HCEC 1CT (cell line): ENCODE measurements at regions not wholly inside any gene's neighbourhood (a gene's known extent, or its start where the extent isn't known, plus 50 kb on each side); places are given as distances from the start of the nearest gene placed in this dataset.
"Not testable (repeated sequence)": the region's sequence is repeated elsewhere in the genome, so short reads cannot be mapped to it uniquely, and the experiment has no call there.

Experiments used
- DNase-seq: peaks from one replicate; pipeline ENCODE4 v3.0.0-alpha.2; 2017

DNA sequence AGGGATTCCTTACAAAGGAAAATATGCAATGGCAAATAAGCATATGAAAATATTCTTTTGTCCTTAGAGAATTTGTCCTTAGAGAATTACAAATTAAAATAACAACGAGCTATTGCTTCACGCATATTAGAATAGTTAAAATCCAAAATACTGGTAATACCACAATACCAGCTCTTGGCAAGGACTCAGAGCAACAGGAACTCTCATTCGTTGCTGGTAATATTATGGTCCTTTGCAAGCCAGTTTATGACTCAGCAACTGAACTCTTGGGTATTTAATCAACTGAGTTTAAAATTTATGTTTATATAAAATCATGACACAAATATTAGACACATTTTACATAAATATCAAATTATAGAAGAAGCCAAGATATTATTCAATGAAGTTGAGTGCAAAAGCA, 1730.4 kb downstream of the SI start:
- DNase-seq = no peak

- no peak for DNase-seq
Observed at GRCh38 chr3:163335429-163335828, 1742.9 kb downstream of the SI start.

GRCh38 chr3:163328680-163329079, 1749.6 kb downstream of the SI start:
- no peak for DNase-seq

GRCh38 chr3:163327086-163327485, 1751.2 kb downstream of the SI start:
- no peak for DNase-seq

DNA sequence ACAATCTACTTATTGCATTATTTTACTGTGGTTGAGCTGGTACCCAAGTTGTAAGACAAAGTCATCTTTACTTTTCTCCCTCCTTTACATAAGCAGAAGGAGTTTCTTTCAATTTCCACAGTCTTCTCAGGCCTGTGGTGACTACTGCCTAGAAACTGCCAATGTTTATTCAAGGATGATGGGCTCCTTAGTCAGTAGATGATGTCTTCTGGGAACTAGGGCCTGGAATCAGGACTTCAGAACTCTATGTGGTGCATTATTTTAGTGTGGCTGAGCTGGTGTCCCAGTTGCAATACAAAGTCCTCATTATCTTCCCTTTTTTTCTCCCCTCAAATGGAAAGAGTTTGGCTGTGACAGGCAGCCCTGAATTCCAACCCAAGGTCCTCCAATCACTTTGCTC, 1762.5 kb downstream of the SI start:
- no peak for DNase-seq

- no peak for DNase-seq
Observed at GRCh38 chr3:163306405-163306804, 1771.9 kb downstream of the SI start.

DNA sequence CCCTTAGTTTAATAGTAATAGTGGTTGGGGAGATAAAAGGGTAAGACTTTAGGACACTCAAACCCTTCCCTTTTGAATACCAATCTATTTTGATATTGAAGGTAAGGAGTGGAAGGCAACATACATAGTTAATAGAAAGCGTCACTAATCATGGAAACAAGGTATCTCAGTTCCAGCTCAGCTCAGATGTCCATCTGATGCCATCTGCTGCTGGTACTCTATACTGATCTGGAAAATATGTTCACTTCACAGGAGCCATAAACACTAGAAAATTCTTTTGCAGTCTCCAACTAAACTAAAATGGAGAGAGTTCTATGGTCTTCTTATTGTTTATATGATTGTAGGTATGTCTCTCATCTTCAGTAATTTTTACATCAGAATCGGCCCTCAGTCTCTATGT, 1777.1 kb downstream of the OTOL1 start:
- DNase-seq = no peak

- DNase-seq = no peak
Observed at GRCh38 chr3:163266731-163267130, 1770.1 kb downstream of the OTOL1 start.

- no peak for DNase-seq
Observed at GRCh38 chr3:163261618-163262017, 1765.0 kb downstream of the OTOL1 start.

DNA sequence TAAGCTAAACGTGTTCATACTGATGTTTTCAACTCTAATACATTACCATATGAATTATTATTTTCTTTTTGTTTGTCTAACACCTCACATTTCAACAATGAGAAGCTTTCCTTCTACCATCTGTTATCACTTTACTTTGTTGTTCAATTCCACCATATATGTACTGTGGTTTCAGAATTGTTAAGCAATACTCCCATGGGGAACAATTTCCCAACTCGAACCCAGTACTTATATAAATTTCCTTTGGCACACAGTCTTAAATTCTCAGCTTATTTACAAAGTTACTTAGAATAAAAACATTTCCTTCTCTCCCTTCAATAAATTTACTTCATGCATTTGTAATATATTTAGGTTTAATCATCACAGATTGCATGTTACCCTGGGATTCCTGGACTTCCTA, 1764.4 kb downstream of the OTOL1 start:
- no peak for DNase-seq

DNA sequence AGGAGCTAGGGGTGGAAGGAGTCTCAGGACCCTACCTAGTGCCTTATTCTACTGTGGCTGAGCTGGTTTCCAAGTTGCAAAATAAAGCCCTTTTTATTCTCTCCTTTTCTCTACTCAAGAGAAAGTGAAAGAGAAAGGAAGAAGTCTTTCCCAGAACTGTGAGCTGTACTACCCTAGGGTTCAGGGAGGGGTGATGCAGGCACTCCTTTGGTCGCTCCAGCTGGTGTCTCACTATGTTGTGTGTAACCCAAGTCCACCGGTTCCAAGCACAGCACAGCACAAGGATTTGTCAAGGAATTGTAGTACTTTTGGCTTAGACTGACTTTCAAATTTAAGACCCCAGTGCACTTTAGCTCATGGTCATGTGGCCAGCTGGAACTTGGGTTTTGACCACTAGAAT, 1721.7 kb downstream of the OTOL1 start:
- no peak for DNase-seq

DNA sequence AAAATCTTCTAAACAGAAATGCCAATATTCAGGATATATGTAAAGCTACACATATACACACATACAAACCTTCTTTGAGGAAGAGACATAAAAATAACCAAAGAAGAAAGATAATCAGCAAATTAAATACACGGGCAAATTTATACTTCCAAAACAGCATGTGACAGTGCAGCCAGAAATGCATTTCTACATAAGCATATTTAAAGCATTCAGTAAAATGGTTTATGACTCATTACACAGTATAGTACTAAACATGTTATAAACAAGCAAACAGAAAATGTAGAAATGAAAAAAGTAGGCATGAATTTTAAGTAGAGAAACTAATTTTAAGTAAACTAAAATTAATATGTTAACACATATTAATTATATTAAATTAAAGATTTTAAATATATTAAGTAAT, 1717.2 kb downstream of the OTOL1 start:
- DNase-seq = no peak

GRCh38 chr3:163196815-163197374, 1700.3 kb downstream of the OTOL1 start:
- DNase-seq = no peak

GRCh38 chr3:163196245-163196644, 1699.6 kb downstream of the OTOL1 start:
- DNase-seq = no peak

GRCh38 chr3:163185721-163186350, 1689.2 kb downstream of the OTOL1 start:
- no peak for DNase-seq

DNA sequence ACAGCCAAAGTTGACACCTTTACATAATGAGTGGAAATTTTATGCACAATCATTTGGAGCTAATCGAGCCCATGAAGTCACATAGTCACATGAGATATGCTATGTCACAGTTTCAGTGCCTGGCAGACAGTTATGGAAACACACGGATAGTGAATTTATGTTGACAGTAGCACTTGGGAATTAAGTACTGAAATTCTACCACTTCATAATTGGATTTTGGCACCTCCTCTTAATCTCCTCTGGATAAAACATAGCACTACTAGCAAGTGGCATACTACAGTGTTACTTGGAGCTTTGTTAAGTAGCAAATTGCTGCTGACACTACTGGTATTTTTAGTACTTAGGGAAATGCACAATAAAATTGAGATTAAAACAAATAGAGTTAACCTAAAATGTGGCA, 1679.4 kb downstream of the OTOL1 start:
- DNase-seq = no peak

DNA sequence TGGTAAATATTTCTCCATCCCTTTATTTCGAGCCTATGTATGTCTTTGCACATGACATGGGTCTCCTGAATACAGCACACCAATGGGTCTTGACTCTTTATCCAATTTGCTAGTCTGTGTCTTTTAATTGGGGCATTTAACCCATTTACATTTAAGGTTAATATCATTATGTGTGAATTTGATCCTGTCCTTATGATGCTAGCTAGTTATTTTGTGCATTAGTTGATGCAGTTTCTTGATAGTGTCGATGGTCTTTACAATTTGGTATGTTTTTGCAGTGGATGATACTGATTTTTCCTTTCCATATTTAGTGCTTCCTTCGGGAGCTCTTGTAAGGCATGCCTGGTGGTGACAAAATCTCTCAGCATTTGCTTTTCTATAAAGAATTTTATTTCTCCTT, 1675.9 kb downstream of the OTOL1 start:
- DNase-seq = not testable (repeated sequence)

DNA sequence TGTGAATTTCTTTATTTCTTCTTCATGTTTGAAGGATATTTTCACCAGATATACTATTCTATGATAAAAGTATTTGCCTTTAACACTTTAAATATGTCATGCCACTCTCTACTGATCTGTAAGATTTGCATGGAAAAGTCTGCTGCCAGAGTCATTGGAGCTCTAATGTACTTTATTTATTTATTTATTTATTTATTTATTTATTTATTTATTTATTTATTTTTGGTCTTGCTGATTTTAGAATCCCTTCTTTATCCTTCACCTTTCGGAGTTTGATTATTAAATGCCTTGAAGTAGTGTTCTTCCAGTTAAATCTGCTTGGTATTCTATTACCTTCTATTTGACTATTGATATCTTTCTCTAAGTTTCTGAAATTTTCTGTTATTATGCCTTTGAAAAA, 1669.6 kb downstream of the OTOL1 start:
- no peak for DNase-seq

DNA sequence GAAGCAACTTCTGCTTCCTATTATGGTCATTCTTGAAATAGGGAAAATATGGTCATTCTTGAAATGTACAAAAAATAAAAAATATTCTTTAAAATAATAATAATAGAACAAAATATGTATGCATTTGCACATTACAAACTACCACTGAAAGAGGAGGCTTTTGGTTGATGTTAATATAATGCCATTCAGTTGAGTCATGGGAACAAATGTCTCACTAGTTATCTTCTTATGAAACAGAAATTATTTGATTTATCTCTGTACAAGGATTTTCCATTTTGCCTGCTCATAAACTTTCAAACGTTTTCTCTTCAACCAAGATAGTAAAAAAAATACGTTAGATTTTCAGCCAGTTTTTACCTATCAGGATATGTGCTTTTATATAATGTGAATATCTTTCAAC, 1662.7 kb downstream of the OTOL1 start:
- DNase-seq = no peak

GRCh38 chr3:163139600-163139999, 1643.0 kb downstream of the OTOL1 start:
- no peak for DNase-seq

- DNase-seq = no peak
Observed at GRCh38 chr3:163138258-163138657, 1641.7 kb downstream of the OTOL1 start.

DNA sequence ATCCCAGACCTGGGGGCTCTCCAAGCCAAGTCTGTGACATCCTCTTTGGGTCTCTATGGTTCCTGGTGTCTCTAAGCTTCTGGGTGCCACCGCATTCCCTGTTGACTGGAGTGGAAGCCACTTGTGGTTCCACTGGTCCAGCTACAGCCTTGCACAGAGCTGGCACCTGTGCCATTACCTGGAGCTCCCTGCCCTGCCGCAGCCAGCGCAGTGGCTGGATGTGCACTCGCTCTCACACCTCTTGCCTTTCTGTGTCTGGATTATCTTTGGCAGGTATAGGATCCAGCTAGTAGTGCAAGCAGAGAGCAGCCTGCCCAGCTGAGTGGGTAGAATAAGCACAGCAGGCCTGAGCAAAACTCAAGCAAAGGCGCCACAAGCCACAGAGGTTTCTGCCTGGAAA, 1635.5 kb downstream of the OTOL1 start:
- DNase-seq = no peak

DNA sequence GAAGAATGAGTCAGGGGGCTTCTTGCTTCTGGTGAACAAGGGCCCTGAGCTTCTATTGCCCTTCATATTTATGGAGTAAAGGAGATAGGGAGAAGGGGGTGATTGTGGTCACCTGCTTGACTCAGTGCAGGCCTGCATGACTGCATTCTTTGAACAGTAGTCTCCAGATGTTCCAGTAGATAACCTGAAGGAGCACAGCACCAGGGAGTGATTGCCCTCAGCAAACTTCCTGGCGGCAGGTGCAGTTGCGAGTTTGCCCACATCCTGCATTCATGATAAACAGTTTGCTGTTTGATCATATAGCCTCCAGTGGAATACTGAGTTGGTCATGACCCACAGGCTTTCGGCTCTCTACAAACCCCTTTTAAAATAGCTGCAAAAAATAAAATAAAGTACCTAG, 1632.7 kb downstream of the OTOL1 start:
- DNase-seq = no peak

- no peak for DNase-seq
Observed at GRCh38 chr3:163126115-163126514, 1629.5 kb downstream of the OTOL1 start.
